ENCODE measurements at regions not wholly inside any gene's neighbourhood (a gene's known extent, or its start where the extent isn't known, plus 50 kb on each side); places are given as distances from the start of the nearest gene placed in this dataset.
"Not testable (repeated sequence)": the region's sequence is repeated elsewhere in the genome, so short reads cannot be mapped to it uniquely, and the experiment has no call there.

DNA sequence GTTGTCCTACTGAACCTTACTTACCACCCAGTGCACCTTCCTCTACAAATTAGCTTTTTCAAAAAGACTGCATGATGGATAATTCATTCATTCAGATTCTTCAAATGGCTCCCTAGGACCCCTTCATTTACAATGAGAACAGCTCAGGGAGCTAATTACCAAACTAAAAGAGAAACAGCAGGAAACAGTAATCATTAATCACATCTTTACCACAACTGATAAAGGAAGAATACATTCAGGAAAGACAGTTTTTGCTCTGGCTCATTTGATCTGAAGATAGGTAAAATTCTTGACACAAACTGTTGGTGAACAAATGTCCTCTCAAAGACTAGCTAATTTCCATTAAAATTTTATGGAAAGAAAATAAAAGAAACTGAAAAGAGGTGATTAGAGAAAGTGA lies 1652.7 kb upstream of the LRRTM3 start:
- intact Hi-C loops (cut with DNase I), result no loop called here
- no peaks in the 10 kb centered on the region for H3K36me3 ChIP-seq
- no peak for DNase-seq (ENCODE audit: low spot score)
- H3K27me3 ChIP-seq (replicated peaks; ENCODE audit: insufficient read depth), result no peaks in the 10 kb centered on the region
- H3K4me1 ChIP-seq (replicated peaks), result no peaks in the 10 kb centered on the region
- no peak overlapping the region for H3K4me3 ChIP-seq
- no peak overlapping the region for H3K27ac ChIP-seq
- no peaks in the 10 kb centered on the region for H3K9me3 ChIP-seq
- TF ChIP-seq POLR2AphosphoS5 (IDR thresholded peaks at IDR 0.05) (no peak), CTCF (IDR thresholded peaks at IDR 0.05) (no peak), POLR2A (IDR thresholded peaks at IDR 0.05) (no peak)

DNA sequence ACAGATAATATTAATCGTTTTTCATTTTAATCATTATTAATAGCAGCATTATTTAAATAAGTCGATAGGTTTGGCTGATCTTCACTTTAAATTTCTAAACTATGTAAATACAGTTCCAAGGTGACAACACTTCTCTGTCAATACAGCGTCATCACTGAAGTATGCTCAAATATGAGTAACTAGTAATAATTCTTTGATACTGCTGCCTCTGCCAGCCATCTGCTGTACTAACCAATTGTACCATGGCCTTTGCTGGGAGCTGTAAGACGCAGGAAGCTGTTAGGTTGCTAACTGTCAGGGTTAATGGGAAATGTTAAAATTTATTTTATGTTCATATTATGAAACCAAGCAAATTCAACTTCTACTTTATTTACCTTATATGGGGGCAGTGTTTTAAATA lies 1650.5 kb upstream of the LRRTM3 start:
- Histone ChIP-seq H3K27me3 (replicated peaks; ENCODE audit: insufficient read depth) (no peaks in the 10 kb centered on the region), H3K4me3 (no peak overlapping the region), H3K27ac (no peak overlapping the region), H3K4me1 (replicated peaks) (no peaks in the 10 kb centered on the region), H3K36me3 (no peaks in the 10 kb centered on the region), H3K9me3 (no peaks in the 10 kb centered on the region)
- WGBS, result 87% methylated on average over 4 of the region's 4 CpGs
- DNase-seq (ENCODE audit: low spot score), result no peak
- intact Hi-C loops (cut with DNase I), result no loop called here
- TF ChIP-seq POLR2A (IDR thresholded peaks at IDR 0.05), result no peak
- no peak for TF ChIP-seq POLR2AphosphoS5 (IDR thresholded peaks at IDR 0.05)
- no peak for TF ChIP-seq CTCF (IDR thresholded peaks at IDR 0.05)

- Histone ChIP-seq H3K9me3 (no peaks in the 10 kb centered on the region), H3K27ac (no peak overlapping the region), H3K36me3 (no peaks in the 10 kb centered on the region), H3K27me3 (replicated peaks; ENCODE audit: insufficient read depth) (no peaks in the 10 kb centered on the region), H3K4me1 (replicated peaks) (no peaks in the 10 kb centered on the region), H3K4me3 (no peak overlapping the region)
- whole genome bisulfite sequencing, result 72% methylated on average over 5 of the region's 5 CpGs
- intact Hi-C loops (cut with DNase I), result no loop called here
- no peak for TF ChIP-seq CTCF (IDR thresholded peaks at IDR 0.05)
- no peak for TF ChIP-seq POLR2A (IDR thresholded peaks at IDR 0.05)
- no peak for TF ChIP-seq POLR2AphosphoS5 (IDR thresholded peaks at IDR 0.05)
- DNase-seq (ENCODE audit: low spot score), result no peak
Measured at GRCh38 chr10:65284495-65285041, 1641.3 kb upstream of the LRRTM3 start.

DNA sequence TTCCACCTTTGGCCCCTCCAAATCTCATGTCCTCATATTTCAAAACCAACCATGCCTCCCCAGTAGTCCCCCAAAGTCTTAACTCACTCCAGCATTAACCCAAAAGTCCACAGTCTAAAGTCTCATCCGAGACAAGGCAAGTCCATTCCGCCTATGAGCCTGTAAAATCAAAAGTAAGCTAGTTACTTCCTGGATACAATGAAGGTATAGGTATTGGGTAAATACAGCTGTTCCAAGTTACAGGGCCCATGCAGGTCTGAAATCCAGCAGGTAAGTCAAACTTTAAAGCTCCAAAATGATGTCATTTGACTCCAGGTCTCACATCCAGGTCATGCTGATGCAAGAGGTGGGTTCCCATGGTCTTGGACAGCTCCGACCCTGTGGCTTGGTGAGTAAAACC lies 1640.1 kb upstream of the LRRTM3 start:
- DNase-seq (ENCODE audit: low spot score); H3K4me1 ChIP-seq (replicated peaks); H3K36me3 ChIP-seq; H3K4me3 ChIP-seq; intact Hi-C loops (cut with DNase I); H3K27me3 ChIP-seq (replicated peaks; ENCODE audit: insufficient read depth); H3K27ac ChIP-seq; H3K9me3 ChIP-seq: not testable (repeated sequence)
- 39% methylated on average over 3 of the region's 3 CpGs for WGBS

GRCh38 chr10:65291286-65291685 lies 1634.5 kb upstream of the LRRTM3 start:
- H3K4me3 ChIP-seq, result no peak overlapping the region
- H3K27ac ChIP-seq, result no peak overlapping the region
- no peaks in the 10 kb centered on the region for H3K36me3 ChIP-seq
- WGBS, result 26% methylated on average over 1 of the region's 1 CpG
- TF ChIP-seq POLR2AphosphoS5 (IDR thresholded peaks at IDR 0.05) (no peak), CTCF (IDR thresholded peaks at IDR 0.05) (no peak), POLR2A (IDR thresholded peaks at IDR 0.05) (no peak)
- DNase-seq (ENCODE audit: low spot score), result no peak
- no peaks in the 10 kb centered on the region for H3K9me3 ChIP-seq
- intact Hi-C loops (cut with DNase I), result no loop called here
- H3K4me1 ChIP-seq (replicated peaks), result no peaks in the 10 kb centered on the region
- H3K27me3 ChIP-seq (replicated peaks; ENCODE audit: insufficient read depth), result no peaks in the 10 kb centered on the region
